ENCODE measurements at regions not wholly inside any gene's neighbourhood (a gene's known extent, or its start where the extent isn't known, plus 50 kb on each side); places are given as distances from the start of the nearest gene placed in this dataset.

GRCh38 chr2:204012072-204012653 is 75.6 kb downstream of the ICOS start:
- no peak overlapping the region for H3K27ac Mint-ChIP-seq
- peaks cover 18% of the 10 kb centered on the region for H3K9me3 Mint-ChIP-seq
- POLR2A ChIA-PET: no interaction called here
- H3K4me1 Mint-ChIP-seq: no peaks in the 10 kb centered on the region
- no peaks in the 10 kb centered on the region for H3K36me3 Mint-ChIP-seq
- ATAC-seq: no peak
- no peaks in the 10 kb centered on the region for H3K27me3 Mint-ChIP-seq (ENCODE audit: low read depth)
- no peak overlapping the region for H3K4me3 Mint-ChIP-seq
- CTCF ChIA-PET: no interaction called here
- no peak for DNase-seq (ENCODE audit: low spot score)
- no peak for TF ChIP-seq MYBL2 (CRISPR knock-in tag; IDR thresholded peaks at IDR 0.05)
- TF ChIP-seq, protein P1, sequence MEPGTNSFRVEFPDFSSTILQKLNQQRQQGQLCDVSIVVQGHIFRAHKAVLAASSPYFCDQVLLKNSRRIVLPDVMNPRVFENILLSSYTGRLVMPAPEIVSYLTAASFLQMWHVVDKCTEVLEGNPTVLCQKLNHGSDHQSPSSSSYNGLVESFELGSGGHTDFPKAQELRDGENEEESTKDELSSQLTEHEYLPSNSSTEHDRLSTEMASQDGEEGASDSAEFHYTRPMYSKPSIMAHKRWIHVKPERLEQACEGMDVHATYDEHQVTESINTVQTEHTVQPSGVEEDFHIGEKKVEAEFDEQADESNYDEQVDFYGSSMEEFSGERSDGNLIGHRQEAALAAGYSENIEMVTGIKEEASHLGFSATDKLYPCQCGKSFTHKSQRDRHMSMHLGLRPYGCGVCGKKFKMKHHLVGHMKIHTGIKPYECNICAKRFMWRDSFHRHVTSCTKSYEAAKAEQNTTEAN (CRISPR knock-in tag; IDR thresholded peaks at IDR 0.05): no peak
- TF ChIP-seq, protein P2, sequence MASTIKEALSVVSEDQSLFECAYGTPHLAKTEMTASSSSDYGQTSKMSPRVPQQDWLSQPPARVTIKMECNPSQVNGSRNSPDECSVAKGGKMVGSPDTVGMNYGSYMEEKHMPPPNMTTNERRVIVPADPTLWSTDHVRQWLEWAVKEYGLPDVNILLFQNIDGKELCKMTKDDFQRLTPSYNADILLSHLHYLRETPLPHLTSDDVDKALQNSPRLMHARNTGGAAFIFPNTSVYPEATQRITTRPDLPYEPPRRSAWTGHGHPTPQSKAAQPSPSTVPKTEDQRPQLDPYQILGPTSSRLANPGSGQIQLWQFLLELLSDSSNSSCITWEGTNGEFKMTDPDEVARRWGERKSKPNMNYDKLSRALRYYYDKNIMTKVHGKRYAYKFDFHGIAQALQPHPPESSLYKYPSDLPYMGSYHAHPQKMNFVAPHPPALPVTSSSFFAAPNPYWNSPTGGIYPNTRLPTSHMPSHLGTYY (CRISPR knock-in tag; IDR thresholded peaks at IDR 0.05): no peak
- TF ChIP-seq, protein P3, sequence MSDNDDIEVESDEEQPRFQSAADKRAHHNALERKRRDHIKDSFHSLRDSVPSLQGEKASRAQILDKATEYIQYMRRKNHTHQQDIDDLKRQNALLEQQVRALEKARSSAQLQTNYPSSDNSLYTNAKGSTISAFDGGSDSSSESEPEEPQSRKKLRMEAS (CRISPR knock-in tag; IDR thresholded peaks at IDR 0.05): no peak
- TF ChIP-seq ZNF263 (CRISPR knock-in tag; IDR thresholded peaks at IDR 0.05; ENCODE audit: low read depth): no peak
- TF ChIP-seq CREB1 (CRISPR knock-in tag; IDR thresholded peaks at IDR 0.05): no peak
- TF ChIP-seq, protein P4, sequence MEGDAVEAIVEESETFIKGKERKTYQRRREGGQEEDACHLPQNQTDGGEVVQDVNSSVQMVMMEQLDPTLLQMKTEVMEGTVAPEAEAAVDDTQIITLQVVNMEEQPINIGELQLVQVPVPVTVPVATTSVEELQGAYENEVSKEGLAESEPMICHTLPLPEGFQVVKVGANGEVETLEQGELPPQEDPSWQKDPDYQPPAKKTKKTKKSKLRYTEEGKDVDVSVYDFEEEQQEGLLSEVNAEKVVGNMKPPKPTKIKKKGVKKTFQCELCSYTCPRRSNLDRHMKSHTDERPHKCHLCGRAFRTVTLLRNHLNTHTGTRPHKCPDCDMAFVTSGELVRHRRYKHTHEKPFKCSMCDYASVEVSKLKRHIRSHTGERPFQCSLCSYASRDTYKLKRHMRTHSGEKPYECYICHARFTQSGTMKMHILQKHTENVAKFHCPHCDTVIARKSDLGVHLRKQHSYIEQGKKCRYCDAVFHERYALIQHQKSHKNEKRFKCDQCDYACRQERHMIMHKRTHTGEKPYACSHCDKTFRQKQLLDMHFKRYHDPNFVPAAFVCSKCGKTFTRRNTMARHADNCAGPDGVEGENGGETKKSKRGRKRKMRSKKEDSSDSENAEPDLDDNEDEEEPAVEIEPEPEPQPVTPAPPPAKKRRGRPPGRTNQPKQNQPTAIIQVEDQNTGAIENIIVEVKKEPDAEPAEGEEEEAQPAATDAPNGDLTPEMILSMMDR (IDR thresholded peaks at IDR 0.05): no peak
- TF ChIP-seq ZNF425 (CRISPR knock-in tag; conservative IDR thresholded peaks at IDR 0.05): no peak
- no peak for TF ChIP-seq FOXJ3 (CRISPR knock-in tag; IDR thresholded peaks at IDR 0.05; ENCODE audit: borderline replicate concordance)
- TF ChIP-seq, protein P5, sequence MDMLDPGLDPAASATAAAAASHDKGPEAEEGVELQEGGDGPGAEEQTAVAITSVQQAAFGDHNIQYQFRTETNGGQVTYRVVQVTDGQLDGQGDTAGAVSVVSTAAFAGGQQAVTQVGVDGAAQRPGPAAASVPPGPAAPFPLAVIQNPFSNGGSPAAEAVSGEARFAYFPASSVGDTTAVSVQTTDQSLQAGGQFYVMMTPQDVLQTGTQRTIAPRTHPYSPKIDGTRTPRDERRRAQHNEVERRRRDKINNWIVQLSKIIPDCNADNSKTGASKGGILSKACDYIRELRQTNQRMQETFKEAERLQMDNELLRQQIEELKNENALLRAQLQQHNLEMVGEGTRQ (CRISPR knock-in tag; IDR thresholded peaks at IDR 0.05): no peak
- TF ChIP-seq ZBTB21 (CRISPR knock-in tag; IDR thresholded peaks at IDR 0.05; ENCODE audit: borderline replicate concordance): no peak
- no peak for TF ChIP-seq E2F1 (CRISPR knock-in tag; IDR thresholded peaks at IDR 0.05)
- no peak for TF ChIP-seq CREM (CRISPR knock-in tag; IDR thresholded peaks at IDR 0.05)

DNA sequence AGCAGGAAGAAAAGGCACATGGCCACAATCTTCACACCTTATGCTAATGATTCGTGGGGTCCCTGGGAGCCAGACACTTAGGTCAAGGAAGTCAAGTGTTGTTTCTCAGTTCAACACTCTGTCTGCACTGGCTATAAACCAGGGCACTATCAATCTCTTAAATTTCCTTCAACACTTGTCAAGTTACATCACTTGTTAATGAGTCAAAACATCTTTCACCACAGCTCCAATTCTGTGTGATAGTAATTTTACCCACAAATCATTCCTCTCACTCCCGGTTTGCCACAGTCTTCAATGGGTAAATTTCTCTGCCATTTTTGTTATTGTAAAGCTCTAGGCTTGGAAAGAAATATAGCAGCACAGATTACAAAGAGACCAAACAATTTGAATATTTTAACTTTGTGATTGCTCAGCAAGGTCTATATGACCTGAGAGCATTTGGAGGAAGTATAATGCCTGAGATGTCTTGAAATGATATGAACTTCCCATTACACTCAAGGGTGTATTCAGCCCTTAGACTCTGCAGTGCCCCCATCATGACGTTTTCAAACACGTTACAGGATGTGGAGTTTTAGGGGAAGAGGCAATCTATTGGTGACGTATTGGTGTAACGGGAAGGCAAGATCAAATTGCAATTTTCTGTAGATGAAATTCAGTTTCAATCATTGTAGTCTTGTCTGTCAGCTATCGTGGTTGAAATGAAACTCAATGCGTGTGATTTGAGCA is 78.7 kb downstream of the ICOS start:
- ATAC-seq: no peak
- H3K9me3 Mint-ChIP-seq: peaks cover 14% of the 10 kb centered on the region
- ChIA-PET POLR2A (no interaction called here), CTCF (no interaction called here)
- no peaks in the 10 kb centered on the region for H3K4me1 Mint-ChIP-seq
- no peak for DNase-seq (ENCODE audit: low spot score)
- H3K36me3 Mint-ChIP-seq: no peaks in the 10 kb centered on the region
- no peak overlapping the region for H3K4me3 Mint-ChIP-seq
- no peak overlapping the region for H3K27ac Mint-ChIP-seq
- H3K27me3 Mint-ChIP-seq (ENCODE audit: low read depth): no peaks in the 10 kb centered on the region
- TF ChIP-seq TP53 (CRISPR knock-in tag; IDR thresholded peaks at IDR 0.05) (no peak), E2F4 (CRISPR knock-in tag; IDR thresholded peaks at IDR 0.05; ENCODE audit: borderline replicate concordance, low read depth) (no peak), ZNF317 (CRISPR knock-in tag; IDR thresholded peaks at IDR 0.05; ENCODE audit: borderline replicate concordance, low read depth) (no peak), ZNF396 (CRISPR knock-in tag; IDR thresholded peaks at IDR 0.05; ENCODE audit: borderline replicate concordance) (no peak)
- TF ChIP-seq, protein P6, sequence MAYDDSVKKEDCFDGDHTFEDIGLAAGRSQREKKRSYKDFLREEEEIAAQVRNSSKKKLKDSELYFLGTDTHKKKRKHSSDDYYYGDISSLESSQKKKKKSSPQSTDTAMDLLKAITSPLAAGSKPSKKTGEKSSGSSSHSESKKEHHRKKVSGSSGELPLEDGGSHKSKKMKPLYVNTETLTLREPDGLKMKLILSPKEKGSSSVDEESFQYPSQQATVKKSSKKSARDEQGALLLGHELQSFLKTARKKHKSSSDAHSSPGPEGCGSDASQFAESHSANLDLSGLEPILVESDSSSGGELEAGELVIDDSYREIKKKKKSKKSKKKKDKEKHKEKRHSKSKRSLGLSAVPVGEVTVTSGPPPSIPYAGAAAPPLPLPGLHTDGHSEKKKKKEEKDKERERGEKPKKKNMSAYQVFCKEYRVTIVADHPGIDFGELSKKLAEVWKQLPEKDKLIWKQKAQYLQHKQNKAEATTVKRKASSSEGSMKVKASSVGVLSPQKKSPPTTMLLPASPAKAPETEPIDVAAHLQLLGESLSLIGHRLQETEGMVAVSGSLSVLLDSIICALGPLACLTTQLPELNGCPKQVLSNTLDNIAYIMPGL (CRISPR knock-in tag; IDR thresholded peaks at IDR 0.05): no peak
